Calu3 (cell line): ENCODE measurements at regions not wholly inside any gene's neighbourhood (a gene's known extent, or its start where the extent isn't known, plus 50 kb on each side); places are given as distances from the start of the nearest gene placed in this dataset.

Source experiments
- BruUV-seq: library from RNA; stranded (reverse); fragments of 400-500 nt; replicated peaks from 2 replicates; lab custom pipeline; 2021; lab: Mats Ljungman, UMichigan
- CTCF ChIA-PET: fragments of 300-600 bp; sonication (Branson Sonifier 250); formaldehyde crosslinking; loops from one replicate; lab custom pipeline; 2022; ENCODE audit warnings: antibody characterized with exemption; lab: Charles Lee
- DNase-seq: peaks from one replicate; pipeline ENCODE4 v3.0.0; 2022
- H3K27ac Mint-ChIP-seq: one replicate; pipeline ENCODE4 v1.8.0; 2022; ENCODE audit warnings: mixed read lengths; ENCODE audit not compliant: unreplicated experiment
- H3K27me3 Mint-ChIP-seq: one replicate; pipeline ENCODE4 v1.8.0; 2022; ENCODE audit warnings: mixed read lengths; ENCODE audit not compliant: unreplicated experiment
- H3K36me3 Mint-ChIP-seq: one replicate; pipeline ENCODE4 v1.8.0; 2022; ENCODE audit warnings: mild to moderate bottlenecking, moderate library complexity, mixed read lengths; ENCODE audit not compliant: insufficient read depth, unreplicated experiment
- H3K4me1 Mint-ChIP-seq: one replicate; pipeline ENCODE4 v1.8.0; 2022; ENCODE audit warnings: mild to moderate bottlenecking, low read depth, mixed read lengths; ENCODE audit not compliant: unreplicated experiment
- H3K4me3 Mint-ChIP-seq: one replicate; pipeline ENCODE4 v1.8.0; 2022; ENCODE audit warnings: mild to moderate bottlenecking, low read depth, moderate library complexity, mixed read lengths; ENCODE audit not compliant: unreplicated experiment
- H3K9me3 Mint-ChIP-seq: one replicate; pipeline ENCODE4 v1.8.0; 2022; ENCODE audit warnings: low read depth, mixed read lengths; ENCODE audit not compliant: unreplicated experiment
- intact Hi-C: fragments of 100-400 bp; cut with micrococcal nuclease; formaldehyde crosslinking; loops from one replicate; pipeline ENCODE4 v1.10.0; 2022; ENCODE audit not compliant: unreplicated experiment
- TF ChIP-seq, protein P1 (sequence below): fragments of 200-600 bp; IDR thresholded peaks from one replicate; pipeline ENCODE4 v1.8.0; 2022; ENCODE audit warnings: antibody characterized with exemption; ENCODE audit not compliant: unreplicated experiment

DNA sequence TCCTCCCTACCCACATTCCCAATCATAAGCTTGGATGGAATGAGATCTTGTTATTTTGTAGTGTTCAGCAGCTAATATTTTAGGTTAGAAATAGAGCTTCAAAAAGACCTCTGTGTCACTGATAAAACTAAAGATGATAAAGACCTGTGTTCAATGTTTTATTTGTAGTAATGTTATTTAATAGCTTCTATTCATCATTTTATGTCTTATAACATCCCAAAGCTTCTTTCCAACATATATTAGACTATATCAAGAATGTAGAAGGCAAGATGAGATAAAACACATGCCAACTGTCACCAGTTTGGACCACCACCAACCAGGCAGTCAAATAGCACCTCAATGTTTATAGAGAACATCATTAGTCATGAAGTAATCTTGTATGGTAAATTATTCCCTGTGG is 409.5 kb upstream of the ITGA1 start:
- Mint-ChIP-seq H3K27me3 (no peaks in the 10 kb centered on the region), H3K36me3 (no peaks in the 10 kb centered on the region), H3K4me3 (no peak overlapping the region), H3K27ac (no peak overlapping the region), H3K4me1 (no peaks in the 10 kb centered on the region), H3K9me3 (no peaks in the 10 kb centered on the region)
- no peak for DNase-seq
- CTCF ChIA-PET, result no interaction called here
- TF ChIP-seq, protein P1, sequence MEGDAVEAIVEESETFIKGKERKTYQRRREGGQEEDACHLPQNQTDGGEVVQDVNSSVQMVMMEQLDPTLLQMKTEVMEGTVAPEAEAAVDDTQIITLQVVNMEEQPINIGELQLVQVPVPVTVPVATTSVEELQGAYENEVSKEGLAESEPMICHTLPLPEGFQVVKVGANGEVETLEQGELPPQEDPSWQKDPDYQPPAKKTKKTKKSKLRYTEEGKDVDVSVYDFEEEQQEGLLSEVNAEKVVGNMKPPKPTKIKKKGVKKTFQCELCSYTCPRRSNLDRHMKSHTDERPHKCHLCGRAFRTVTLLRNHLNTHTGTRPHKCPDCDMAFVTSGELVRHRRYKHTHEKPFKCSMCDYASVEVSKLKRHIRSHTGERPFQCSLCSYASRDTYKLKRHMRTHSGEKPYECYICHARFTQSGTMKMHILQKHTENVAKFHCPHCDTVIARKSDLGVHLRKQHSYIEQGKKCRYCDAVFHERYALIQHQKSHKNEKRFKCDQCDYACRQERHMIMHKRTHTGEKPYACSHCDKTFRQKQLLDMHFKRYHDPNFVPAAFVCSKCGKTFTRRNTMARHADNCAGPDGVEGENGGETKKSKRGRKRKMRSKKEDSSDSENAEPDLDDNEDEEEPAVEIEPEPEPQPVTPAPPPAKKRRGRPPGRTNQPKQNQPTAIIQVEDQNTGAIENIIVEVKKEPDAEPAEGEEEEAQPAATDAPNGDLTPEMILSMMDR, result no peak
- BruUV-seq, result no TSS peak
- intact Hi-C loops, result no loop called here

DNA sequence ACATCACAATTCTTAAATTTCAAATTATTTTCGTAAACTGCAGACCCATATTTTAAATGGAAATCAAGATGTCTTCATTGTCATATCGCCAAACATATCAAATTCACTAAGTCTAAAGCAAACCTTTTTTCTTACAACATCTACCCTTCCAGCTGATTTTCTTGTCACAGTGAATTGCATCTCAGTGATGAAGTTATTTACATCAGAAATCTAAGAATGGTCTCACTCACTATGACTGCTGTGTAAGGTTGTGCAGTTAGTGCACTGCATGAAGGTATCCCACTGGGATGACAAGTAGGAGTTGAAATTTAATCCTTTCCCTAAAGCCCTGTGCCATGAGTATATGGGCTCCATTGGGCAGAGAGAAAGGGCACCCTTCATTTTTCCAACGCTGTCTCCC is 399.4 kb upstream of the ITGA1 start:
- H3K27me3 Mint-ChIP-seq, result no peaks in the 10 kb centered on the region
- intact Hi-C loops, result no loop called here
- H3K36me3 Mint-ChIP-seq, result no peaks in the 10 kb centered on the region
- no TSS peak for BruUV-seq
- H3K9me3 Mint-ChIP-seq, result no peaks in the 10 kb centered on the region
- TF ChIP-seq, protein P1, result no peak
- no peaks in the 10 kb centered on the region for H3K4me1 Mint-ChIP-seq
- no peak overlapping the region for H3K4me3 Mint-ChIP-seq
- CTCF ChIA-PET, result no interaction called here
- DNase-seq, result no peak
- H3K27ac Mint-ChIP-seq, result no peak overlapping the region

DNA sequence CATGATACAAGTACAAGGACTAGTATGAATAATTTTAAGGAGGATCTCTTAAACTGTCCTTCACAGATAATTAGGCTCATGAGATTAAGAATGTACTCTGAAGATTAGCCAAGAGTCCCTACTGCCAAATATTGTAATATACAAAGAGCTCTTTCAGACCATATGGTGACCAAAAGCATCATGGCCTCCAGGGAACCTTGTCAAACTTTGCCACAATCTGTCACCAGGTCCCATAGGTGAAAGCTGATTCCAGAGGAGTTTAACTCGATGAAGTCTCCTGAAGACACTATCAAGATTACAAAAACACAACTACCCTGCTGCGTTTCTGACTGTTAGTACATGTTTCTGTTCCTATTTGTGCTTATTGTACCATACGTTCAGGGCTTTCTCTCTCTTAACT is 395.4 kb upstream of the ITGA1 start:
- Mint-ChIP-seq H3K36me3 (no peaks in the 10 kb centered on the region), H3K27ac (no peak overlapping the region), H3K27me3 (no peaks in the 10 kb centered on the region), H3K9me3 (no peaks in the 10 kb centered on the region), H3K4me1 (no peaks in the 10 kb centered on the region), H3K4me3 (no peak overlapping the region)
- CTCF ChIA-PET, result no interaction called here
- no TSS peak for BruUV-seq
- DNase-seq, result no peak
- intact Hi-C loops, result no loop called here
- TF ChIP-seq, protein P1, result no peak

DNA sequence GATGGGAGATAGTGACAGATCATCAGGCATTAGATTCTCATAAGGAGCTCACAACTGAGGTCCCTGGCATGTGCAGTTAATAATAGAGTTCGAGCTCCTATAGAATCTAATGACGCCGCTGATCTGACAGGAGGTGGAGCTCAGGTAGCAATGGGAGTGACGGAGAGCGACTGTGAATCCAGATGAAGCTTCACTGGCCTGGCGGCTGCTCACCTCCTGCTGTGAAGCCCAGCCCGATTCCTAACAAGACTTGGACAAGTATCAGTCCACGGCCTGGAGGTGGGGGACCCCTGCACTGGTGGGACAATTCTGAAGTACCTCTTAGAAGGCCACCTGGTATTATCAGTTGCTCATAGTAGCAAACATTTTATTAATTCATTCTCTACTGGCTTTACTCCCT is 377.9 kb upstream of the ITGA1 start:
- H3K4me3 Mint-ChIP-seq, result no peak overlapping the region
- H3K27me3 Mint-ChIP-seq, result no peaks in the 10 kb centered on the region
- intact Hi-C loops, result no loop called here
- no peak for DNase-seq
- no peaks in the 10 kb centered on the region for H3K4me1 Mint-ChIP-seq
- CTCF ChIA-PET, result no interaction called here
- TF ChIP-seq, protein P1, result no peak
- H3K9me3 Mint-ChIP-seq, result no peaks in the 10 kb centered on the region
- no TSS peak for BruUV-seq
- H3K27ac Mint-ChIP-seq, result no peak overlapping the region
- no peaks in the 10 kb centered on the region for H3K36me3 Mint-ChIP-seq
